HCT116 (cell line): ENCODE measurements at regions not wholly inside any gene's neighbourhood (a gene's known extent, or its start where the extent isn't known, plus 50 kb on each side); places are given as distances from the start of the nearest gene placed in this dataset.

ENCODE experiments used
- ATAC-seq: fragments of 200-7000 bp; cut with Tn5 transposase; 2 replicates; pipeline ENCODE4 v1.9.1; 2020; ENCODE audit warnings: mild to moderate bottlenecking, moderate library complexity
- BruUV-seq: library from RNA; stranded (reverse); fragments of 400-500 nt; replicated peaks from 2 replicates; lab custom pipeline; 2021; lab: Mats Ljungman, UMichigan
- CTCF ChIA-PET: fragments of 300-600 bp; sonication (Branson Sonifier 250); formaldehyde crosslinking; loops from one replicate; lab custom pipeline; 2021; ENCODE audit warnings: antibody characterized with exemption; lab: Charles Lee
- POLR2A ChIA-PET: fragments of 300-600, 350-600 bp; sonication (Branson Sonifier 250); formaldehyde crosslinking; loops from one replicate; lab custom pipeline; 2021; ENCODE audit warnings: antibody characterized with exemption; lab: Charles Lee
- RAD21 ChIA-PET, 2 experiments: fragments of 300-600 bp; sonication (Branson Sonifier 250); formaldehyde crosslinking; loops; one replicate each; lab custom pipeline; 2023; ENCODE audit warnings: low total read pairs in 2 of 2; ENCODE audit not compliant: uncharacterized antibody in 2 of 2, unreplicated experiment in 2 of 2, low non-redundant PET in 1 of 2; lab: Charles Lee
- DNase-seq: peaks from one replicate; pipeline ENCODE4 v3.0.0-alpha.2; 2010; ENCODE audit warnings: low read depth, low spot score
- H2AFZ ChIP-seq: fragments of 200-600 bp; shearing (Covaris generic), sonication (generic); 2 replicates; pipeline ENCODE4 v1.6.1; 2017; ENCODE audit warnings: low read depth, mixed run types, mixed read lengths, antibody characterized with exemption, low read length; ENCODE audit not compliant: poor library complexity, severe bottlenecking
- H3K27ac ChIP-seq: 2 replicates; pipeline ENCODE4 v1.5.1; 2012; ENCODE audit warnings: low read depth, low read length
- H3K27me3 ChIP-seq: fragments of 200-600 bp; sonication (generic); 2 replicates; pipeline ENCODE4 v1.6.1; 2016; ENCODE audit warnings: mixed run types, low read length, mixed read lengths; ENCODE audit not compliant: insufficient read depth
- H3K36me3 ChIP-seq, 2 experiments: fragments of 200-500 bp in 1 of 2; fragments of 200-600 bp in 1 of 2; sonication (Bioruptor generic) in 1 of 2; sonication (generic) in 1 of 2; 2 replicates each; pipeline versions ENCODE4 v1.5.1 to v1.6.1; 2014 to 2016; ENCODE audit warnings: low read length in 2 of 2, inconsistent platforms in 1 of 2, mixed read lengths in 1 of 2, mixed run types in 1 of 2; ENCODE audit not compliant: insufficient read depth in 2 of 2, control insufficient read depth in 1 of 2
- H3K4me1 ChIP-seq, 2 experiments: fragments of 200-600 bp in 1 of 2; sonication (generic) in 1 of 2; 2 replicates each; pipeline versions ENCODE4 v1.5.1 to v1.6.1; 2012 to 2017; ENCODE audit warnings: low read length in 2 of 2, inconsistent platforms in 1 of 2, mild to moderate bottlenecking in 1 of 2, mixed read lengths in 1 of 2, mixed run types in 1 of 2, moderate library complexity in 1 of 2; ENCODE audit not compliant: insufficient read depth in 2 of 2, control insufficient read depth in 1 of 2
- H3K4me2 ChIP-seq: fragments of 200-600 bp; sonication (generic); 2 replicates; pipeline ENCODE4 v1.6.1; 2017; ENCODE audit warnings: mixed run types, low read length, mixed read lengths
- H3K4me3 ChIP-seq, 2 experiments: fragments of 200-600 bp in 1 of 2; sonication (generic) in 1 of 2; replicated peaks in 1 of 2; 2 replicates each; pipeline ENCODE4 v1.5.1; 2011 to 2016; ENCODE audit warnings: low read length in 2 of 2, control low read depth in 1 of 2, low read depth in 1 of 2, mild to moderate bottlenecking in 1 of 2, mixed read lengths in 1 of 2, mixed run types in 1 of 2
- H3K79me2 ChIP-seq: fragments of 200-600 bp; sonication (generic); 2 replicates; pipeline ENCODE4 v1.6.1; 2017; ENCODE audit warnings: mild to moderate bottlenecking, mixed run types, low read length, moderate library complexity, mixed read lengths; ENCODE audit not compliant: insufficient read depth
- H3K9ac ChIP-seq: fragments of 200-600 bp; sonication (generic); 2 replicates; pipeline ENCODE4 v1.6.1; 2016; ENCODE audit warnings: low read length, mixed read lengths
- H3K9me2 ChIP-seq: fragments of 200-600 bp; sonication (generic), shearing (Covaris generic); 2 replicates; pipeline ENCODE4 v1.6.1; 2017; ENCODE audit warnings: mixed run types, mild to moderate bottlenecking, moderate library complexity; ENCODE audit not compliant: insufficient read depth
- H3K9me3 ChIP-seq, 2 experiments: fragments of 200-500 bp in 1 of 2; fragments of 200-600 bp in 1 of 2; sonication (Bioruptor generic) in 1 of 2; sonication (generic) in 1 of 2; 2 replicates each; pipeline ENCODE4 v1.6.1; 2014 to 2017; ENCODE audit warnings: low read length in 2 of 2, mixed read lengths in 2 of 2, inconsistent platforms in 1 of 2, low read depth in 1 of 2, mild to moderate bottlenecking in 1 of 2, mixed run types in 1 of 2, moderate library complexity in 1 of 2; ENCODE audit not compliant: control insufficient read depth in 1 of 2, insufficient read depth in 1 of 2
- H4K20me1 ChIP-seq: fragments of 200-600 bp; sonication (generic), shearing (Covaris generic); 2 replicates; pipeline ENCODE4 v1.6.1; 2017; ENCODE audit warnings: mixed run types, mild to moderate bottlenecking, moderate library complexity; ENCODE audit not compliant: insufficient read depth
- CEBPB ChIP-seq: IDR thresholded peaks from 2 replicates; pipeline ENCODE4 v1.6.1; 2012; ENCODE audit warnings: low read depth
- EGR1 ChIP-seq: IDR thresholded peaks from 2 replicates; pipeline ENCODE4 v1.6.1; 2012; ENCODE audit warnings: low read depth
- EZH2 ChIP-seq: fragments of 200-600 bp; sonication (generic); IDR thresholded peaks from 2 replicates; pipeline ENCODE4 v1.6.1; 2017; ENCODE audit warnings: antibody characterized with exemption, mixed run types
- JUND ChIP-seq: IDR thresholded peaks from 2 replicates; pipeline ENCODE4 v1.6.1; 2012
- MAX ChIP-seq: IDR thresholded peaks from 2 replicates; pipeline ENCODE4 v1.6.1; 2012
- POLR2A ChIP-seq: IDR thresholded peaks from 2 replicates; pipeline ENCODE4 v1.7.0; 2011; ENCODE audit warnings: borderline replicate concordance; ENCODE audit not compliant: insufficient read depth, insufficient read length; ENCODE audit errors: extremely low read depth
- SP1 ChIP-seq: IDR thresholded peaks from 2 replicates; pipeline ENCODE4 v1.6.1; 2012; ENCODE audit warnings: low read depth
- TCF7L2 ChIP-seq: IDR thresholded peaks from 2 replicates; pipeline ENCODE4 v1.7.0; 2011; ENCODE audit warnings: borderline replicate concordance, inconsistent platforms; ENCODE audit not compliant: insufficient read depth, insufficient read length; ENCODE audit errors: extremely low read depth
- YY1 ChIP-seq: IDR thresholded peaks from 2 replicates; pipeline ENCODE4 v1.6.1; 2011; ENCODE audit warnings: low read length, low read depth, moderate library complexity, mild to moderate bottlenecking; ENCODE audit not compliant: insufficient replicate concordance; ENCODE audit errors: extremely low read depth
- ZFX ChIP-seq: fragments of 450-650 bp; IDR thresholded peaks from 2 replicates; pipeline ENCODE4 v1.6.1; 2017
- ZNF274 ChIP-seq: fragments of 200-500 bp; sonication (Bioruptor generic); IDR thresholded peaks from 2 replicates; pipeline ENCODE4 v1.6.1; 2014; ENCODE audit warnings: mild to moderate bottlenecking, low read depth, low read length, inconsistent platforms
- intact Hi-C: fragments of 100-400 bp; cut with micrococcal nuclease; formaldehyde crosslinking; loops from 2 replicates; pipeline ENCODE4 v1.10.0; 2022

GRCh38 chr21:28821276-28822122 lies 171.2 kb downstream of the LTN1 start:
- no TSS peak for BruUV-seq
- Histone ChIP-seq H4K20me1 (no peaks in the 10 kb centered on the region), H3K4me1 (no peaks in the 10 kb centered on the region), H3K9me3 (no peaks in the 10 kb centered on the region), H3K9me2 (no peaks in the 10 kb centered on the region), H3K9ac (no peak overlapping the region), H3K27ac (no peak overlapping the region), H3K4me2 (no peak overlapping the region), H3K79me2 (no peaks in the 10 kb centered on the region), H3K27me3 (peaks cover 4% of the 10 kb centered on the region; the same call in 1 of the 2 replicates), H2AFZ (no peak overlapping the region), H3K4me3 (no peak overlapping the region), H3K36me3 (no peaks in the 10 kb centered on the region)
- no peak for ATAC-seq
- ChIA-PET POLR2A (no interaction called here), CTCF (no interaction called here), RAD21 (no interaction called here)
- TF ChIP-seq YY1: no peak
- TF ChIP-seq EGR1: no peak
- no peak for TF ChIP-seq ZFX
- TF ChIP-seq POLR2A: no peak
- TF ChIP-seq MAX: no peak
- no peak for TF ChIP-seq CEBPB
- TF ChIP-seq SP1: no peak
- no peak for TF ChIP-seq EZH2
- no peak for TF ChIP-seq JUND
- TF ChIP-seq TCF7L2: no peak
- no peak for TF ChIP-seq ZNF274
- no peak for DNase-seq
- intact Hi-C loops: no loop called here
